K562 (cell line): ENCODE measurements at regions not wholly inside any gene's neighbourhood (a gene's known extent, or its start where the extent isn't known, plus 50 kb on each side); places are given as distances from the start of the nearest gene placed in this dataset.

ENCODE experiments used
- ASH1L ChIP-seq: fragments of 450-650 bp; IDR thresholded peaks from 2 replicates; pipeline ENCODE4 v1.6.1; 2018; ENCODE audit warnings: borderline replicate concordance, mild to moderate bottlenecking, low read depth; ENCODE audit not compliant: partially characterized antibody
- C11orf30 ChIP-seq: fragments of 450-650 bp; IDR thresholded peaks from 2 replicates; pipeline ENCODE4 v1.6.1; 2016; ENCODE audit warnings: low read depth, mild to moderate bottlenecking
- COPS2 ChIP-seq: fragments of 450-650 bp; conservative IDR thresholded peaks from 2 replicates; pipeline ENCODE4 v1.6.1; 2016; ENCODE audit warnings: mild to moderate bottlenecking, moderate library complexity
- EZH2 ChIP-seq: IDR thresholded peaks from 2 replicates; pipeline ENCODE4 v1.6.1; 2012; ENCODE audit warnings: low read depth, mild to moderate bottlenecking, inconsistent platforms, low read length, borderline replicate concordance
- PCBP1 ChIP-seq: fragments of 200-400 bp; formaldehyde crosslinking; IDR thresholded peaks from 2 replicates; pipeline ENCODE4 v1.6.1; 2018; ENCODE audit warnings: mild to moderate bottlenecking, low read depth, low read length; ENCODE audit not compliant: poor library complexity, severe bottlenecking
- ZNF175 ChIP-seq: fragments of 200-800 bp; sonication (Bioruptor generic); IDR thresholded peaks from 2 replicates; pipeline ENCODE4 v1.6.1; 2016; ENCODE audit warnings: low read depth, mild to moderate bottlenecking, missing genetic modification characterization, missing compliant biosample characterization
- TF ChIP-seq, protein P1 (sequence below), 3 experiments: IDR thresholded peaks in 2 of 3; conservative IDR thresholded peaks in 1 of 3; 2 replicates each; pipeline ENCODE4 v1.5.1; 2011 to 2012; ENCODE audit warnings: low read length in 3 of 3, mild to moderate bottlenecking in 3 of 3, control low read depth in 2 of 3, improper control_type of control experiment in 1 of 3, inconsistent platforms in 1 of 3, low read depth in 1 of 3, mixed read lengths in 1 of 3, moderate library complexity in 1 of 3; ENCODE audit not compliant: insufficient read depth in 2 of 3
- TF ChIP-seq, protein P2 (sequence below): fragments of 450-650 bp; conservative IDR thresholded peaks from 2 replicates; pipeline ENCODE4 v1.6.1; 2016; ENCODE audit warnings: missing genetic modification characterization, low read depth, mild to moderate bottlenecking, missing compliant biosample characterization, moderate library complexity
- TF ChIP-seq, protein P3 (sequence below): IDR thresholded peaks from 2 replicates; pipeline ENCODE4 v1.6.1; 2011; ENCODE audit warnings: borderline replicate concordance, low read depth, mild to moderate bottlenecking, moderate library complexity, low read length; ENCODE audit not compliant: insufficient read depth, poor library complexity, severe bottlenecking

DNA sequence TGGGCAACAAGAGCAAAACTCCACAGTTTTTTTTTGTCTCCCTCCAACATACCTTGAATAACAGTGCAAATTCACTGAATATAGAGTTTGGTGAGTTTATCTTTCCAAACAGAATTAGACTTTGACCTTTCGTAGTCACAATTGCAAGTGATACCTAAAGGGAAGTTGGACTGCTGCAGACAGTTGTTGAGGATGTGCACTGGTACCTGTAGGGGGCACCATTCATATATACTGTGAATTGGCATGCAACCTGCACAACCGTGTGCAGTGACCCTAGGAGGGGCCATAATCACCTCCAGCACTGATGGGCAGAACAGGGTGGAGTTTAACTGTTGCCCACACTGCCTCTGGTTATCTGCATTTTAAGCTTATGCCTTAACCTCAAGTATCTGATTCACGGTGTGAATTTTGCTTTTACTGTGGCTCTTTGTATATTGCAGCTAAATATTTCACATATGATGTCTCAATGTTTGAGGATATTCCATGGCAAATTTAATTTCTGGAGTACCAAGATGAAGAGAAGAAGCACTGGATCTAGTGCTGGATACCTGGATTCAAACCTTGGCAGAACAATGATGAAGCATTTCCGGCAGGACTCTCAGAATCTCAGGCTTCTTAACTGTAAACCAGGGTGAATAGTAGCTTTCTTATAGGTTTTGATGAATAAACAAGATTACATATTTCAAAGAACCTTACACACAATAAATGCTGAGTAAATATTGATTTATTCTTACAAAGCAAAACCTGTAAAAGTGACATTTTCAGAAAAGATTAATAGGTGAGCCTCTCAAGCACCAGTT is 144.3 kb downstream of the ACTBL2 start (continued):
- TF ChIP-seq, protein P1, sequence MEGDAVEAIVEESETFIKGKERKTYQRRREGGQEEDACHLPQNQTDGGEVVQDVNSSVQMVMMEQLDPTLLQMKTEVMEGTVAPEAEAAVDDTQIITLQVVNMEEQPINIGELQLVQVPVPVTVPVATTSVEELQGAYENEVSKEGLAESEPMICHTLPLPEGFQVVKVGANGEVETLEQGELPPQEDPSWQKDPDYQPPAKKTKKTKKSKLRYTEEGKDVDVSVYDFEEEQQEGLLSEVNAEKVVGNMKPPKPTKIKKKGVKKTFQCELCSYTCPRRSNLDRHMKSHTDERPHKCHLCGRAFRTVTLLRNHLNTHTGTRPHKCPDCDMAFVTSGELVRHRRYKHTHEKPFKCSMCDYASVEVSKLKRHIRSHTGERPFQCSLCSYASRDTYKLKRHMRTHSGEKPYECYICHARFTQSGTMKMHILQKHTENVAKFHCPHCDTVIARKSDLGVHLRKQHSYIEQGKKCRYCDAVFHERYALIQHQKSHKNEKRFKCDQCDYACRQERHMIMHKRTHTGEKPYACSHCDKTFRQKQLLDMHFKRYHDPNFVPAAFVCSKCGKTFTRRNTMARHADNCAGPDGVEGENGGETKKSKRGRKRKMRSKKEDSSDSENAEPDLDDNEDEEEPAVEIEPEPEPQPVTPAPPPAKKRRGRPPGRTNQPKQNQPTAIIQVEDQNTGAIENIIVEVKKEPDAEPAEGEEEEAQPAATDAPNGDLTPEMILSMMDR (IDR thresholded peaks at IDR 0.05 in 2 of 3, conservative IDR thresholded peaks at IDR 0.05 in 1 of 3; ENCODE audit: insufficient read depth in 2 of 3, low read depth in 1 of 3, low read length in 3 of 3) = peak; percentile 69 to 72 (median 71)
- TF ChIP-seq PCBP1 = no peak
- TF ChIP-seq, protein P2, sequence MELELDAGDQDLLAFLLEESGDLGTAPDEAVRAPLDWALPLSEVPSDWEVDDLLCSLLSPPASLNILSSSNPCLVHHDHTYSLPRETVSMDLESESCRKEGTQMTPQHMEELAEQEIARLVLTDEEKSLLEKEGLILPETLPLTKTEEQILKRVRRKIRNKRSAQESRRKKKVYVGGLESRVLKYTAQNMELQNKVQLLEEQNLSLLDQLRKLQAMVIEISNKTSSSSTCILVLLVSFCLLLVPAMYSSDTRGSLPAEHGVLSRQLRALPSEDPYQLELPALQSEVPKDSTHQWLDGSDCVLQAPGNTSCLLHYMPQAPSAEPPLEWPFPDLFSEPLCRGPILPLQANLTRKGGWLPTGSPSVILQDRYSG = no peak
- no peak for TF ChIP-seq C11orf30
- no peak for TF ChIP-seq ZNF175 (CRISPR knock-in tag)
- TF ChIP-seq, protein P3, sequence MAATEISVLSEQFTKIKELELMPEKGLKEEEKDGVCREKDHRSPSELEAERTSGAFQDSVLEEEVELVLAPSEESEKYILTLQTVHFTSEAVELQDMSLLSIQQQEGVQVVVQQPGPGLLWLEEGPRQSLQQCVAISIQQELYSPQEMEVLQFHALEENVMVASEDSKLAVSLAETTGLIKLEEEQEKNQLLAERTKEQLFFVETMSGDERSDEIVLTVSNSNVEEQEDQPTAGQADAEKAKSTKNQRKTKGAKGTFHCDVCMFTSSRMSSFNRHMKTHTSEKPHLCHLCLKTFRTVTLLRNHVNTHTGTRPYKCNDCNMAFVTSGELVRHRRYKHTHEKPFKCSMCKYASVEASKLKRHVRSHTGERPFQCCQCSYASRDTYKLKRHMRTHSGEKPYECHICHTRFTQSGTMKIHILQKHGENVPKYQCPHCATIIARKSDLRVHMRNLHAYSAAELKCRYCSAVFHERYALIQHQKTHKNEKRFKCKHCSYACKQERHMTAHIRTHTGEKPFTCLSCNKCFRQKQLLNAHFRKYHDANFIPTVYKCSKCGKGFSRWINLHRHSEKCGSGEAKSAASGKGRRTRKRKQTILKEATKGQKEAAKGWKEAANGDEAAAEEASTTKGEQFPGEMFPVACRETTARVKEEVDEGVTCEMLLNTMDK = peak; percentile 42
- TF ChIP-seq EZH2 = no peak
- TF ChIP-seq COPS2 = no peak
- no peak for TF ChIP-seq ASH1L
